CD4-positive, alpha-beta T cell treated with Interleukin-15 for 1 hour (primary cell): ENCODE measurements at regions not wholly inside any gene's neighbourhood (a gene's known extent, or its start where the extent isn't known, plus 50 kb on each side); places are given as distances from the start of the nearest gene placed in this dataset.
"Not testable (repeated sequence)": the region's sequence is repeated elsewhere in the genome, so short reads cannot be mapped to it uniquely, and the experiment has no call there.

Experiments
- DNase-seq: peaks from one replicate; pipeline ENCODE4 v3.0.0-alpha.2; 2020

- DNase-seq, result no peak
Measured at GRCh38 chr5:157956271-157956885, 97.4 kb upstream of the CLINT1 start.

GRCh38 chr5:157955541-157956172 is 96.7 kb upstream of the CLINT1 start:
- DNase-seq, result no peak

GRCh38 chr5:157952374-157952685 is 93.4 kb upstream of the CLINT1 start:
- DNase-seq, result no peak

GRCh38 chr5:157951673-157952373 is 92.9 kb upstream of the CLINT1 start:
- DNase-seq, result no peak

- DNase-seq, result no peak
Measured at GRCh38 chr5:157949520-157949919, 90.6 kb upstream of the CLINT1 start.

GRCh38 chr5:157948738-157949410 is 89.9 kb upstream of the CLINT1 start:
- peak; percentile 76 for DNase-seq

GRCh38 chr5:157947156-157947555 is 88.2 kb upstream of the CLINT1 start:
- no peak for DNase-seq

GRCh38 chr5:157945822-157946221 is 86.9 kb upstream of the CLINT1 start:
- DNase-seq, result not testable (repeated sequence)

GRCh38 chr5:157944938-157945337 is 86.0 kb upstream of the CLINT1 start:
- DNase-seq, result no peak

GRCh38 chr5:157944077-157944633 is 85.2 kb upstream of the CLINT1 start:
- no peak for DNase-seq

- no peak for DNase-seq
Measured at GRCh38 chr5:157942595-157942994, 83.7 kb upstream of the CLINT1 start.

GRCh38 chr5:157941616-157942015 is 82.7 kb upstream of the CLINT1 start:
- DNase-seq, result no peak

GRCh38 chr5:157938101-157938500 is 79.2 kb upstream of the CLINT1 start:
- not testable (repeated sequence) for DNase-seq

- not testable (repeated sequence) for DNase-seq
Measured at GRCh38 chr5:157936776-157937501, 78.0 kb upstream of the CLINT1 start.

GRCh38 chr5:157934600-157934999 is 75.7 kb upstream of the CLINT1 start:
- no peak for DNase-seq

- DNase-seq, result no peak
Measured at GRCh38 chr5:157933005-157933404, 74.1 kb upstream of the CLINT1 start.

- DNase-seq, result no peak
Measured at GRCh38 chr5:157930710-157931109, 71.8 kb upstream of the CLINT1 start.

GRCh38 chr5:157926977-157927376 is 68.0 kb upstream of the CLINT1 start:
- DNase-seq, result no peak

GRCh38 chr5:157925786-157926671 is 67.1 kb upstream of the CLINT1 start:
- DNase-seq, result no peak

GRCh38 chr5:157924931-157925729 is 66.2 kb upstream of the CLINT1 start:
- no peak for DNase-seq

GRCh38 chr5:157924490-157924889 is 65.5 kb upstream of the CLINT1 start:
- DNase-seq, result no peak
